HG02885 (cell line): ENCODE measurements at regions not wholly inside any gene's neighbourhood (a gene's known extent, or its start where the extent isn't known, plus 50 kb on each side); places are given as distances from the start of the nearest gene placed in this dataset.

Experiments used
- ATAC-seq: cut with Tn5 transposase; IDR thresholded peaks from one replicate; pipeline ENCODE4 v1.9.1; 2021; ENCODE audit warnings: mild to moderate bottlenecking; ENCODE audit not compliant: unreplicated experiment, poor library complexity

DNA sequence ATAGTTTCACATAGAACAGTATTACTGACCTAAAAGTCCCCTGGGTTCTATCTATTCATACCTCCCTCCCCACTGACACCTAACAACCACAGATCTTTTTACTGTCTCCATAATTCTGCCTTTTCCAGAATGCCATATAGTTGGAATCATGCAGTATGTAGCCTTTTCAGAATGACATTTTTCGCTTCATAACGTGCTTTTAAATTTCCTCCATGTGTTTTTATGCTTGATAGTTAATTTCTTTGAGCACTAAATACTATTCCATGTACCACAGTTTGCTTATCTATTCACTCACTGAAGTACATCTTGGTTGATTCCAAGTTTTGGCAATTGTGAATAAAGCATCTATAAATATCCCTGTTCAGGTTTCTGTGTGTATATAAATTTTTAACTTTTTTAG lies 77.7 kb upstream of the GPR149 start:
- ATAC-seq, result no peak

GRCh38 chr3:154496978-154497377 lies 67.0 kb upstream of the GPR149 start:
- no peak for ATAC-seq

- no peak for ATAC-seq
These were observed 66.5 kb upstream of the GPR149 start for GRCh38 chr3:154496540-154496939.

DNA sequence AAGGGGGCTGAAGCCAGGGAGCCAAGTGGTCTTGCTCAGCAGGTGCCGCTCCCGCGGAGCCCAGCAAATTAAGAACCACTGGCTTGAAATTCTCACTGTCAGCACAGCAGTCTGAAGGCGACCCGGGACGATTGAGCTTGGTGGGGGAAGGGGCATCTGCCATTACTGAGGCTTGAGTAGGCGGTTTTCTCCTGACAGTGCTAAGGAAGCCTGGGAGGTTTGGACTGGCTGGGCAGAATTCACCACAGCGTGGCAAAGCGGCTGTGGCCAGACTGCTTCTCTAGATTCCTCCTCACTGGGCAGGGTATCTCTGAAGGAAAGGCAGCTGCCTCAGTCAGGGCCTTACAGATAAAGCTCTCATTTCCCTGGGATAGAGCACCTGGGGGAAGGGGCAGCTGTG lies 57.0 kb upstream of the GPR149 start:
- no peak for ATAC-seq

DNA sequence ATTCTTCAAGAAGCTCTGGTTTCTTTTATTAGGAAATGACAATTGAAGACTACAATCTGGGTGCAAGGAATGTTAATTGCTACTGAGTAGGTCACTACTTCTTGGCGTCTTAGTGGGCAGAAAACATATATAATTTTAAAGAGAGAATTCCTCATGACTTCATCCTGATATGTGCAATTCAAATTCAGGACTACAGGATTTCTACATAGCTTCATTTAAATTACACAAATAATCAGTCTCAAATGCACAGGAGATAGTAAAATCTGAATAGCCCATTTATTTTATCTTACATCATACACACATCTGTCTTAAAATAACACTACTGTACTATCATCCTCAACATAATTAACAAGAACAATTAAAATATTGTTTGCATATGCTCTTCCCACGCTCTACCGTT lies 52.5 kb upstream of the GPR149 start:
- ATAC-seq, result no peak

- no peak for ATAC-seq
These were observed 50.0 kb upstream of the GPR149 start for GRCh38 chr3:154480033-154480432.
